GM06990 (cell line): ENCODE measurements at regions not wholly inside any gene's neighbourhood (a gene's known extent, or its start where the extent isn't known, plus 50 kb on each side); places are given as distances from the start of the nearest gene placed in this dataset.
"Not testable (repeated sequence)": the region's sequence is repeated elsewhere in the genome, so short reads cannot be mapped to it uniquely, and the experiment has no call there.

Experiments
- DNase-seq: peaks from one replicate; pipeline ENCODE4 v3.0.0-alpha.2; 2011; ENCODE audit not compliant: insufficient read length; ENCODE audit errors: extremely low read depth
- H3K27me3 ChIP-seq: replicated peaks from 2 replicates; pipeline ENCODE4 v1.6.0; 2011; ENCODE audit warnings: low read length; ENCODE audit not compliant: control insufficient read depth, insufficient read depth
- H3K36me3 ChIP-seq: 2 replicates; pipeline ENCODE4 v1.5.1; 2011; ENCODE audit warnings: low read length; ENCODE audit not compliant: control insufficient read depth, insufficient read depth
- H3K4me3 ChIP-seq: replicated peaks from 2 replicates; pipeline ENCODE4 v1.5.1; 2011; ENCODE audit warnings: low read depth, mild to moderate bottlenecking, control low read depth, low read length
- CTCF ChIP-seq: IDR thresholded peaks from 2 replicates; pipeline ENCODE4 v1.5.1; 2011; ENCODE audit warnings: low read length, control low read depth, mild to moderate bottlenecking, inconsistent platforms; ENCODE audit not compliant: insufficient read depth, poor library complexity, severe bottlenecking

GRCh38 chr3:39558775-39559306 lies 91.4 kb downstream of the MOBP start:
- no peak for TF ChIP-seq CTCF
- DNase-seq: no peak
- Histone ChIP-seq H3K4me3 (no peak overlapping the region), H3K27me3 (no peaks in the 10 kb centered on the region), H3K36me3 (no peaks in the 10 kb centered on the region)

GRCh38 chr3:39559543-39559942 lies 92.1 kb downstream of the MOBP start:
- TF ChIP-seq CTCF: no peak
- Histone ChIP-seq H3K27me3 (no peaks in the 10 kb centered on the region; the same call in 1 of the 2 replicates), H3K4me3 (no peak overlapping the region), H3K36me3 (no peaks in the 10 kb centered on the region)
- DNase-seq: no peak

GRCh38 chr3:39568508-39568907 lies 101.0 kb downstream of the MOBP start:
- Histone ChIP-seq H3K27me3 (peaks cover 1% of the 10 kb centered on the region; the same call in 1 of the 2 replicates), H3K36me3 (no peaks in the 10 kb centered on the region), H3K4me3 (no peak overlapping the region)
- DNase-seq: no peak
- TF ChIP-seq CTCF: no peak

- DNase-seq: no peak
- no peak overlapping the region for H3K4me3 ChIP-seq
- no peak for TF ChIP-seq CTCF
- H3K27me3 ChIP-seq: 0 out of 2 replicates have a peak, but pooled peaks cover 1% of the 10 kb centered on the region
- no peaks in the 10 kb centered on the region for H3K36me3 ChIP-seq
Measured at GRCh38 chr3:39569095-39569494, 101.6 kb downstream of the MOBP start.

- H3K4me3 ChIP-seq: no peak overlapping the region
- H3K36me3 ChIP-seq: no peaks in the 10 kb centered on the region
- no peak for TF ChIP-seq CTCF
- no peak for DNase-seq
- H3K27me3 ChIP-seq: 0 out of 2 replicates have a peak, but pooled peaks cover 1% of the 10 kb centered on the region
Measured at GRCh38 chr3:39573392-39573791, 105.9 kb downstream of the MOBP start.

- no peaks in the 10 kb centered on the region for H3K36me3 ChIP-seq
- DNase-seq: no peak
- no peaks in the 10 kb centered on the region for H3K27me3 ChIP-seq
- H3K4me3 ChIP-seq: no peak overlapping the region
- TF ChIP-seq CTCF: no peak
Measured at GRCh38 chr3:39577541-39577940, 110.1 kb downstream of the MOBP start.

GRCh38 chr3:39586215-39586614 lies 118.7 kb downstream of the MOBP start:
- not testable (repeated sequence) for DNase-seq, H3K27me3 ChIP-seq, H3K4me3 ChIP-seq, H3K36me3 ChIP-seq
